K562 (cell line): ENCODE measurements at regions not wholly inside any gene's neighbourhood (a gene's known extent, or its start where the extent isn't known, plus 50 kb on each side); places are given as distances from the start of the nearest gene placed in this dataset.

Experiments used
- ATAC-seq: fragments of 200-7000 bp; cut with Tn5 transposase; 3 replicates; pipeline ENCODE4 v1.9.1; 2020; ENCODE audit warnings: moderate library complexity
- BruUV-seq: library from RNA; stranded (reverse); fragments of 400-500 nt; replicated peaks from 2 replicates; lab custom pipeline; 2021; lab: Mats Ljungman, UMichigan
- CTCF ChIA-PET: fragments of 300-600 bp; formaldehyde crosslinking; extraction: SDS; loops from one replicate; lab custom pipeline; 2021; ENCODE audit warnings: low intra/inter-chr PET ratio; lab: Yijun Ruan, JAX
- POLR2A ChIA-PET: fragments of 300-600, 350-650 bp; sonication (Branson Sonifier 250); formaldehyde crosslinking; extraction: SDS; loops from one replicate; lab custom pipeline; 2021; ENCODE audit warnings: antibody characterized with exemption, inconsistent platforms; lab: Yijun Ruan, JAX
- DNase-seq, 4 experiments: peaks; one replicate each; pipeline versions ENCODE4 v3.0.0 to v3.0.0-alpha.2; 2011 to 2018; ENCODE audit warnings: low spot score in 3 of 4, mixed read lengths in 3 of 4; ENCODE audit errors: extremely low read depth in 1 of 4
- FAIRE-seq: peaks from 2 replicates; lab custom pipeline; 2011; peaks lifted over from hg19 to GRCh38; lab: Jason Lieb, UNC
- H2AFZ ChIP-seq: 2 replicates; pipeline ENCODE4 v1.6.0; 2011; ENCODE audit warnings: low read depth, low read length, control low read depth, inconsistent platforms
- H3K27ac ChIP-seq: fragments of 200-600 bp; 3 replicates; pipeline ENCODE4 v1.8.0; 2011; ENCODE audit warnings: low read depth, mild to moderate bottlenecking, control low read depth, inconsistent platforms, low read length, moderate library complexity, mixed read lengths; ENCODE audit errors: extremely low read depth
- H3K27me3 ChIP-seq, 2 experiments: fragments of 300-600 bp in 1 of 2; 2 replicates in 1 of 2; 3 replicates in 1 of 2; pipeline versions ENCODE4 v1.6.0 to v1.8.0; 2011; ENCODE audit warnings: inconsistent platforms in 2 of 2, low read length in 2 of 2, mild to moderate bottlenecking in 1 of 2, mixed read lengths in 1 of 2, moderate library complexity in 1 of 2; ENCODE audit not compliant: control insufficient read depth in 2 of 2, insufficient read depth in 2 of 2
- H3K36me3 ChIP-seq: fragments of 300-600 bp; 3 replicates; pipeline ENCODE4 v1.8.0; 2011; ENCODE audit warnings: mild to moderate bottlenecking, low read length, inconsistent platforms; ENCODE audit not compliant: control insufficient read depth, insufficient read depth
- H3K4me1 ChIP-seq, 2 experiments: fragments of 200-600 bp in 1 of 2; replicated peaks in 1 of 2; 2 replicates in 1 of 2; 3 replicates in 1 of 2; pipeline versions ENCODE4 v1.5.1 to v1.8.0; 2011; ENCODE audit warnings: inconsistent platforms in 2 of 2, low read length in 2 of 2, mild to moderate bottlenecking in 1 of 2, mixed read lengths in 1 of 2, moderate library complexity in 1 of 2; ENCODE audit not compliant: control insufficient read depth in 2 of 2, insufficient read depth in 2 of 2
- H3K4me2 ChIP-seq: 2 replicates; pipeline ENCODE4 v1.6.1; 2011; ENCODE audit warnings: low read length, control low read depth, inconsistent platforms, mixed read lengths; ENCODE audit not compliant: insufficient read depth
- H3K4me3 ChIP-seq: fragments of 200-600 bp; sonication (generic), shearing (Covaris generic); 2 replicates; pipeline ENCODE4 v1.5.1; 2016; ENCODE audit warnings: control low read depth, inconsistent platforms
- H3K79me2 ChIP-seq: fragments of 200-600 bp; 3 replicates; pipeline ENCODE4 v1.8.0; 2011; ENCODE audit warnings: low read length, inconsistent platforms; ENCODE audit not compliant: control insufficient read depth, insufficient read depth
- H3K9ac ChIP-seq, 2 experiments: 2 replicates each; pipeline versions ENCODE4 v1.6.0 to v1.6.1; 2011; ENCODE audit warnings: low read depth in 2 of 2, low read length in 2 of 2, control low read depth in 1 of 2, inconsistent platforms in 1 of 2, mild to moderate bottlenecking in 1 of 2, mixed read lengths in 1 of 2; ENCODE audit not compliant: insufficient read depth in 1 of 2
- H3K9me1 ChIP-seq: one replicate; pipeline ENCODE4 v1.6.0; 2011; ENCODE audit warnings: inconsistent platforms, mild to moderate bottlenecking, low read length, moderate library complexity; ENCODE audit not compliant: control insufficient read depth, insufficient read depth
- H3K9me3 ChIP-seq: replicated peaks from 2 replicates; pipeline ENCODE4 v1.5.1; 2011; ENCODE audit warnings: low read depth, low read length, inconsistent platforms; ENCODE audit not compliant: control insufficient read depth, insufficient read depth
- H4K20me1 ChIP-seq: replicated peaks from 2 replicates; pipeline ENCODE4 v1.6.1; 2011; ENCODE audit warnings: low read length, inconsistent platforms, mixed read lengths; ENCODE audit not compliant: control insufficient read depth, insufficient read depth
- ATF2 ChIP-seq: sonication (generic); formaldehyde crosslinking; IDR thresholded peaks from 2 replicates; pipeline ENCODE4 v1.8.1; 2022; ENCODE audit warnings: missing genetic modification reagents
- BRD9 ChIP-seq: fragments of 450-650 bp; IDR thresholded peaks from 2 replicates; pipeline ENCODE4 v1.6.1; 2018; ENCODE audit warnings: low read depth; ENCODE audit not compliant: partially characterized antibody
- C11orf30 ChIP-seq: fragments of 450-650 bp; IDR thresholded peaks from 2 replicates; pipeline ENCODE4 v1.6.1; 2016; ENCODE audit warnings: low read depth, mild to moderate bottlenecking
- DDX20 ChIP-seq: fragments of 450-650 bp; IDR thresholded peaks from 2 replicates; pipeline ENCODE4 v1.6.1; 2016; ENCODE audit warnings: missing genetic modification characterization, low read depth, mild to moderate bottlenecking, missing compliant biosample characterization, moderate library complexity
- ELF4 ChIP-seq: fragments of 450-650 bp; formaldehyde crosslinking; IDR thresholded peaks from 2 replicates; pipeline ENCODE4 v1.4.0; 2022; ENCODE audit warnings: missing genetic modification characterization
- HOXB6 ChIP-seq: fragments of 250-450 bp; sonication (Bioruptor Pico); IDR thresholded peaks from 2 replicates; pipeline ENCODE4 v1.5.1; 2022; ENCODE audit warnings: mild to moderate bottlenecking, borderline replicate concordance
- LCOR ChIP-seq: sonication (generic); formaldehyde crosslinking; IDR thresholded peaks from 2 replicates; pipeline ENCODE4 v1.8.0; 2022; ENCODE audit warnings: mild to moderate bottlenecking, missing genetic modification reagents
- MECOM ChIP-seq: fragments of 250-450 bp; sonication (Bioruptor Pico); IDR thresholded peaks from 2 replicates; pipeline ENCODE4 v1.8.0; 2022; ENCODE audit warnings: inconsistent platforms
- NCOR1 ChIP-seq: fragments of 450-650 bp; IDR thresholded peaks from 2 replicates; pipeline ENCODE4 v1.6.1; 2016; ENCODE audit warnings: mild to moderate bottlenecking, moderate library complexity
- NFATC3 ChIP-seq: fragments of 450-650 bp; IDR thresholded peaks from 2 replicates; pipeline ENCODE4 v1.6.1; 2017; ENCODE audit warnings: mild to moderate bottlenecking
- PHF8 ChIP-seq: fragments of 200-600 bp; sonication (generic); IDR thresholded peaks from 2 replicates; pipeline ENCODE4 v1.6.1; 2012; ENCODE audit warnings: mixed run types, mild to moderate bottlenecking, inconsistent platforms, low read length, moderate library complexity, borderline replicate concordance
- RBM22 ChIP-seq: fragments of 200-400 bp; formaldehyde crosslinking; IDR thresholded peaks from 2 replicates; pipeline ENCODE4 v1.6.1; 2018; ENCODE audit warnings: low read length, low read depth; ENCODE audit not compliant: poor library complexity, severe bottlenecking
- SAP30 ChIP-seq: fragments of 200-600 bp; sonication (generic); IDR thresholded peaks from 2 replicates; pipeline ENCODE4 v1.6.1; 2012; ENCODE audit warnings: borderline replicate concordance, low read depth, mild to moderate bottlenecking, moderate library complexity, low read length, control low read depth, inconsistent platforms; ENCODE audit not compliant: insufficient read depth, poor library complexity, severe bottlenecking
- TCF7L2 ChIP-seq: fragments of 150-350 bp; IDR thresholded peaks from 2 replicates; pipeline ENCODE4 v1.6.1; 2016; ENCODE audit warnings: low read depth, mild to moderate bottlenecking, low read length, moderate library complexity
- ZFP30 ChIP-seq: fragments of 250-450 bp; sonication (Bioruptor Pico); IDR thresholded peaks from 2 replicates; pipeline ENCODE4 v1.8.0; 2022; ENCODE audit warnings: moderate library complexity, mild to moderate bottlenecking, inconsistent platforms, borderline replicate concordance
- ZKSCAN1 ChIP-seq: fragments of 150-350 bp; IDR thresholded peaks from 2 replicates; pipeline ENCODE4 v1.6.1; 2016; ENCODE audit warnings: low read depth, low read length
- ZNF395 ChIP-seq: fragments of 200-800 bp; sonication (Bioruptor generic); IDR thresholded peaks from 2 replicates; pipeline ENCODE4 v1.6.1; 2017; ENCODE audit warnings: missing genetic modification characterization, missing compliant biosample characterization
- ZNF639 ChIP-seq, 2 experiments: fragments of 200-800 bp in 1 of 2; sonication (Bioruptor generic) in 1 of 2; sonication (generic) in 1 of 2; formaldehyde crosslinking in 1 of 2; IDR thresholded peaks in 1 of 2; conservative IDR thresholded peaks in 1 of 2; 2 replicates each; pipeline versions ENCODE4 v1.5.0 to v1.6.1; 2016 to 2020; ENCODE audit warnings: missing compliant biosample characterization in 1 of 2, missing genetic modification characterization in 1 of 2, missing genetic modification reagents in 1 of 2
- ZZZ3 ChIP-seq: fragments of 450-650 bp; IDR thresholded peaks from 2 replicates; pipeline ENCODE4 v1.6.1; 2016; ENCODE audit warnings: antibody characterized with exemption, mild to moderate bottlenecking, moderate library complexity
- WGBS: fragments of 100-300 bp; shearing (Covaris generic); methylation state at CpG from one replicate; pipeline ENCODE4 v1.1.6; 2016; ENCODE audit warnings: low coverage, mixed read lengths; ENCODE audit not compliant: insufficient coverage; ENCODE audit errors: missing lambda C conversion rate; 5-methylcytosine and 5-hydroxymethylcytosine counted together
- in situ Hi-C: fragments of 300-500 bp; cut with MboI; formaldehyde crosslinking; loops from 4 replicates; pipeline ENCODE4 v1.15.0; 2018; ENCODE audit warnings: inconsistent platforms, mixed read lengths
- intact Hi-C: fragments of 100-400 bp; cut with micrococcal nuclease; formaldehyde crosslinking; loops from 2 replicates; pipeline ENCODE4 v1.14.2; 2022
- TF ChIP-seq, protein P1 (sequence below): IDR thresholded peaks from 2 replicates; pipeline ENCODE4 v1.6.1; 2011; ENCODE audit not compliant: insufficient read length; ENCODE audit errors: extremely low read depth

DNA sequence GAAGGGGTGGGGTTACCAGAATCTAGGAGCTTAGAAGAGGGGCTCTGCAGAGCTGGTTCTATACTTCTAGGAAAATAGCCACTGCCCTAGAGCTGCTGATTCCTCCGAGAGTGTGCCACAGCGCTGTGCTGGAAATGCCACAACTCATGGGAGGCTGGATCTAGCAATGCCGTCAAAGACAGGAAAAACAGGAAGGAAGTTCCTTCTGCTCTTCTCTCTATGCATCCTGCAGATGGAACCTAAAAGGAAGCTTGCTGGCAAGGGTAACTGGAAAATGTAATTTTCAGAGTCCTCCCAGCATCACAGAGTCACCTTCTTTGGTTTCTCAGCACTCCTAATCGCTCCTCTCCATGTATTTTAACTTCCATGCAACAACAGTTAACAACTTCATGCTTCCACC is 121.2 kb upstream of the TLL1 start:
- Histone ChIP-seq H3K9ac (no peak overlapping the region), H3K4me3 (no peak overlapping the region), H2AFZ (no peak overlapping the region), H3K27me3 (no peaks in the 10 kb centered on the region), H3K4me2 (no peak overlapping the region), H3K9me3 (no peaks in the 10 kb centered on the region), H3K4me1 (no peaks in the 10 kb centered on the region), H3K36me3 (no peaks in the 10 kb centered on the region), H3K27ac (no peak overlapping the region), H4K20me1 (no peaks in the 10 kb centered on the region), H3K9me1 (no peaks in the 10 kb centered on the region), H3K79me2 (no peaks in the 10 kb centered on the region)
- intact Hi-C loops (no loop called here), in situ Hi-C loops (no loop called here)
- FAIRE-seq: no peak
- TF ChIP-seq ZNF395 (no peak), NFATC3 (no peak), DDX20 (no peak), ATF2 (CRISPR knock-in tag) (no peak), RBM22 (no peak), ZKSCAN1 (no peak), HOXB6 (CRISPR knock-in tag) (no peak), MECOM (CRISPR knock-in tag) (no peak), TCF7L2 (no peak), NCOR1 (no peak), ZFP30 (CRISPR knock-in tag) (no peak), ZZZ3 (no peak), BRD9 (no peak), PHF8 (no peak), ELF4 (CRISPR knock-in tag) (no peak), ZNF639 (CRISPR knock-in tag; conservative IDR thresholded peaks at IDR 0.05 in 1 of 2, IDR thresholded peaks at IDR 0.05 in 1 of 2) (no peak), C11orf30 (no peak), SAP30 (no peak), LCOR (CRISPR knock-in tag) (no peak)
- TF ChIP-seq, protein P1, sequence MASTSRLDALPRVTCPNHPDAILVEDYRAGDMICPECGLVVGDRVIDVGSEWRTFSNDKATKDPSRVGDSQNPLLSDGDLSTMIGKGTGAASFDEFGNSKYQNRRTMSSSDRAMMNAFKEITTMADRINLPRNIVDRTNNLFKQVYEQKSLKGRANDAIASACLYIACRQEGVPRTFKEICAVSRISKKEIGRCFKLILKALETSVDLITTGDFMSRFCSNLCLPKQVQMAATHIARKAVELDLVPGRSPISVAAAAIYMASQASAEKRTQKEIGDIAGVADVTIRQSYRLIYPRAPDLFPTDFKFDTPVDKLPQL: no peak
- ChIA-PET POLR2A (no interaction called here), CTCF (no interaction called here)
- no peak for ATAC-seq
- WGBS: 3% methylated on average over 4 of the region's 4 CpGs
- no TSS peak for BruUV-seq
- no peak for DNase-seq
